ENCODE measurements at regions not wholly inside any gene's neighbourhood (a gene's known extent, or its start where the extent isn't known, plus 50 kb on each side); places are given as distances from the start of the nearest gene placed in this dataset.

DNA sequence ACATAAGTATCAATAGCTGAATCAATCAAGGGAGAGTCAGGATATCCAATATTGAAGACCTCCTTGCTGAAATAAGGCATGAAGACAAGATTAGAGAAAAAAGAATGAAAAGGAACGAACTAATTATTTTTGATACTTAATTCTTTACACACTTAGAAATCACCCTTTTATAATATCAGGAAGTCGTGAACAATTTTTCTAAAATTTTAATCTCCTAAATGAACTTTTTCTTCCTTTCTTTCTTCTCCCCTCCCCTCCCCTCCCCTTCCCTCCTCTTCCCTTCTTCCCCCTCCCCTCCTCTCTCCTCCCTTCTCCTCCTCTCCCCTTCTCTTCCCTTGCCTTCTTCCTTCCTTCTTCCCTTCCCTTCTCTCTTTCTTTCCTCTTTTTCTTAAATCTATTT, 872.1 kb upstream of the PCDH10 start:
- no peak for ATAC-seq (ENCODE audit: low FRiP score)
- no peak for DNase-seq (ENCODE audit: low spot score)
- TF ChIP-seq, protein P1, sequence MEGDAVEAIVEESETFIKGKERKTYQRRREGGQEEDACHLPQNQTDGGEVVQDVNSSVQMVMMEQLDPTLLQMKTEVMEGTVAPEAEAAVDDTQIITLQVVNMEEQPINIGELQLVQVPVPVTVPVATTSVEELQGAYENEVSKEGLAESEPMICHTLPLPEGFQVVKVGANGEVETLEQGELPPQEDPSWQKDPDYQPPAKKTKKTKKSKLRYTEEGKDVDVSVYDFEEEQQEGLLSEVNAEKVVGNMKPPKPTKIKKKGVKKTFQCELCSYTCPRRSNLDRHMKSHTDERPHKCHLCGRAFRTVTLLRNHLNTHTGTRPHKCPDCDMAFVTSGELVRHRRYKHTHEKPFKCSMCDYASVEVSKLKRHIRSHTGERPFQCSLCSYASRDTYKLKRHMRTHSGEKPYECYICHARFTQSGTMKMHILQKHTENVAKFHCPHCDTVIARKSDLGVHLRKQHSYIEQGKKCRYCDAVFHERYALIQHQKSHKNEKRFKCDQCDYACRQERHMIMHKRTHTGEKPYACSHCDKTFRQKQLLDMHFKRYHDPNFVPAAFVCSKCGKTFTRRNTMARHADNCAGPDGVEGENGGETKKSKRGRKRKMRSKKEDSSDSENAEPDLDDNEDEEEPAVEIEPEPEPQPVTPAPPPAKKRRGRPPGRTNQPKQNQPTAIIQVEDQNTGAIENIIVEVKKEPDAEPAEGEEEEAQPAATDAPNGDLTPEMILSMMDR (IDR thresholded peaks at IDR 0.05) = no peak

DNA sequence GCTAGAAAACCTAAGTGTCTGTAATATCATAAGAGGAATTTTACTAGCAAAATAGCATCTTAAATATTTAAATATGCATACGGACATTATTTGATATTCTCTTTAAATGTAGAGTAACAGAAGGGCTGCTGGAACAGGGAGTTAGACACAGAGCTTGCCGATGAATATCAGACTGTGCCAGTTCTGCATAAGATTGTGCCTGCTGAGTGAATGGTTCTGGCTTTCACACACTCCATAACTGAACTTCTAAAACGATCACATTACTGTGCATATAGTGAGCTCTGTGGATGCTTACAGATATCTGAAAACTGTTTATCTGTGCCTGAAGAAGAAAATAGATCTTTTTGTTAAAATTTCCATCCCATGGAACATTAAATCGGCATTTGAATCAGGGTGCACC, 867.4 kb upstream of the PCDH10 start:
- DNase-seq (ENCODE audit: low spot score) (no peak), ATAC-seq (ENCODE audit: low FRiP score) (no peak)
- TF ChIP-seq, protein P1 (IDR thresholded peaks at IDR 0.05) = no peak

DNA sequence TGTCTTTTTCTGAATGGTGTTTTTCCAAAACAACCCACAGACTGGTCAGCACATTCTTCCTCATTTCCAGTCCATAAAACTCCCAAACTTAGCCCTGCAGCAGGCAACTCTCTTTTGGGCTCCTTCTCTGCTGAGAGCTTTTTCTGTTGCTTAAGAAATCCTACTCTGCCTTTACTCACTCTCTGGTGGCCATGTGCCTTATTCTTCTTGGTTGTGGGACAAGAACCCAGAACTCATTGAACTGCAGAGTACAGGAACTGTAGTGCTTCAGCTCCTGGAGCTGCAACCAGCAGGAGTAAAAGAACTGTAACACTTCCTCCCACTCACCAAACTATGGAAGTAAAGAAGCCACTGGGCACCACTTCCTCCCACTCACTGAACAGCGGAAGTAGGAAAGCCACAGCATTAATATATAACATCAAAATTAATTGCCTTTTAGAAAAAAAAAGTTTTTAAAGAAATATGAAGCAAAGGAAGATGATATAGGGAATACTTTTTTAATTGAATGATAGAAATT, 864.1 kb upstream of the PCDH10 start:
- TF ChIP-seq, protein P1 (IDR thresholded peaks at IDR 0.05) = no peak
- ATAC-seq (ENCODE audit: low FRiP score) = no peak
- DNase-seq (ENCODE audit: low spot score) = no peak

DNA sequence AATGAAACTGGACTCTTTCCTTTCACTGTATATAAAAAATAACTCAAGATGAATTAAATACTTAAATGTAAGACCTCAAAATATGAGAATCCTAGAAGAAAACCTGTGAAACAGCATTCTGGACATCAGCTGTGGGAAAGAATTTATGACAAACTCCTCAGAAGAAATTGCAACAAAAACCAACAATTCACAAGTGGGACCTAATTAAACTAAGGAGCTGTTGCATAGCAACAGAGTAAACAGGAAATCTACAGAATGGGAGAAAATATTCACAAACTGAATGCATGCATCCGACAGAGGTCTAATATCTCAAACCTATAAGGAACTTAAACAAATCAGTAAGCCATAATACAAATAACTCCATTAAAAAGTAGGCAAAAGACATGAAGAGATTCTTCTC, 851.7 kb upstream of the PCDH10 start:
- DNase-seq (ENCODE audit: low spot score) (no peak), ATAC-seq (ENCODE audit: low FRiP score) (no peak)
- TF ChIP-seq, protein P1 (IDR thresholded peaks at IDR 0.05) = no peak

DNA sequence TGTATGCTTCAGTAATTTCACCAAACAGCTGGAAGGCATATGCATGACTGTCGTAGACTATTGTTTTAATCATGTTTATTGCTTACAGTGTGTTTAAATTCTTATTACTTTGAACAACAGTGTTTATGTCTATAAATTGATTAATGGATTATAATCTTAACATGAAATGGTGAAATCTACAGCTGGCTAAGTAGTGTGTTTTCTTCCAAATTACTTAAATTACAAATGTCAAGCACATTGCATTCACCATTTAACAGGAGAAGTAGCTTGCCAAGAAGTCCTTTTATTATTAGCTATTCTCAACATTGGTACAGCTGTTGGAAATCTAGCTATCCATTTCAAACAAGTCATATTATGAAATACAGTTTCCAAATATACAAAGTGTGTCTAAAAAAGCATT, 849.3 kb upstream of the PCDH10 start:
- no peak for DNase-seq (ENCODE audit: low spot score)
- TF ChIP-seq, protein P1 (IDR thresholded peaks at IDR 0.05) = no peak
- ATAC-seq (ENCODE audit: low FRiP score) = no peak

DNA sequence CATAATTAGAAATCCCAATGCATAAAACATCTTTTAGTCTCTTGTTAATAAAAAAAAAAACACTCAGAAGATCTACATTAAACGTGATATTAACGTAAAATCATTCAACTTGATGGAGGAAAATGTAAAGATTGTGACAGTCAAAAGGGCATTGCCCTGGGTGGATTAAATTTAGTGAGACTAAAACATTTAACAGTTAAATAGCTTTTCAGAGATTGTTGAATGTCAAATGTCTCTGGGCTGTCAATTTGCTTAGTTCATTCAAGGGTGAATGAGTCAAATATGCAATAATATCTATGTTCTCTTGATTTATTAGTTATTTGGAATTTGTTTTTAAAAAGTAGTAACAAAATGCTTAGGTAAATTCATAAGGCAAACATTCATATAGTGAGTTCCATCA, 836.6 kb upstream of the PCDH10 start:
- TF ChIP-seq, protein P1 (IDR thresholded peaks at IDR 0.05) = no peak
- ATAC-seq (ENCODE audit: low FRiP score) = no peak
- no peak for DNase-seq (ENCODE audit: low spot score)

DNA sequence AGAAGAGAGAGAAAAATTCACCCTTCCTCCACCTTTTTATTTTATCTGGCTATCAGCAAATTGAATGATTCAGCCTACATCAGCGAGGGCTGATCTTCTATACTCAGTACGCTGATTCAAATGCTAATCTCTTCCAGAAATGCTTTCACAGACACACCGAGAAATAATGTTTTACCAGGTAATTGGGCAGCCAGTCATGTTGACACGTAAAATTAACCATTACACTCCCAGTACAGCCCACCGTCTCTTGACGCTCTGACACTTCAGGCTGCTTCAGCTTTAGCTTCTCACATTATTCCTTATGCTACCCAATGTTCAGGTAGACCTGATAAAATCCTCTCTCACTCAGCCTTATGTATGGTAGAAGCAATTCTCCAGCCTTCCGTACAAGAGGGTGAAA, 835.2 kb upstream of the PCDH10 start:
- TF ChIP-seq, protein P1 (IDR thresholded peaks at IDR 0.05) = no peak
- DNase-seq (ENCODE audit: low spot score) (no peak), ATAC-seq (ENCODE audit: low FRiP score) (no peak)

All from omental fat pad (tissue), 3 donors.